Epidermal melanocyte (primary cell): ENCODE measurements at regions not wholly inside any gene's neighbourhood (a gene's known extent, or its start where the extent isn't known, plus 50 kb on each side); places are given as distances from the start of the nearest gene placed in this dataset.

Experiments used
- DNase-seq: peaks from one replicate; pipeline ENCODE4 v3.0.0; 2011; ENCODE audit warnings: low spot score; ENCODE audit not compliant: insufficient read length

GRCh38 chr6:170085475-170086401 lies 205.1 kb downstream of the DLL1 start:
- no peak for DNase-seq

GRCh38 chr6:170084166-170084730 lies 206.6 kb downstream of the DLL1 start:
- DNase-seq = no peak

- DNase-seq = no peak
These were observed 207.4 kb downstream of the DLL1 start for GRCh38 chr6:170083236-170084051.

GRCh38 chr6:170082531-170083187 lies 208.2 kb downstream of the DLL1 start:
- DNase-seq = no peak

- DNase-seq = no peak
These were observed 208.8 kb downstream of the DLL1 start for GRCh38 chr6:170082067-170082466.

GRCh38 chr6:170081556-170081955 lies 209.3 kb downstream of the DLL1 start:
- no peak for DNase-seq

GRCh38 chr6:170080828-170081371 lies 210.0 kb downstream of the DLL1 start:
- DNase-seq = no peak

GRCh38 chr6:170080169-170080827 lies 210.6 kb downstream of the DLL1 start:
- no peak for DNase-seq

GRCh38 chr6:170076466-170077165 lies 214.3 kb downstream of the DLL1 start:
- no peak for DNase-seq

GRCh38 chr6:170075659-170076223 lies 215.1 kb downstream of the DLL1 start:
- DNase-seq = no peak

- DNase-seq = no peak
These were observed 216.0 kb downstream of the DLL1 start for GRCh38 chr6:170074907-170075306.

- no peak for DNase-seq
These were observed 216.4 kb downstream of the DLL1 start for GRCh38 chr6:170074435-170074834.

GRCh38 chr6:170073846-170074245 lies 217.0 kb downstream of the DLL1 start:
- DNase-seq = no peak

- DNase-seq = no peak
These were observed 218.6 kb downstream of the DLL1 start for GRCh38 chr6:170072246-170072645.

- no peak for DNase-seq
These were observed 221.3 kb downstream of the DLL1 start for GRCh38 chr6:170069611-170070010.

GRCh38 chr6:170068496-170068895 lies 222.4 kb downstream of the DLL1 start:
- no peak for DNase-seq

GRCh38 chr6:170067923-170068360 lies 222.9 kb downstream of the DLL1 start:
- DNase-seq = no peak

- DNase-seq = peak; percentile 48
These were observed 223.7 kb downstream of the DLL1 start for GRCh38 chr6:170067181-170067641.

GRCh38 chr6:170066679-170067078 lies 224.2 kb downstream of the DLL1 start:
- DNase-seq = no peak
